Fibroblast of lung (primary cell): ENCODE measurements at regions not wholly inside any gene's neighbourhood (a gene's known extent, or its start where the extent isn't known, plus 50 kb on each side); places are given as distances from the start of the nearest gene placed in this dataset.

Experiments
- DNase-seq, 2 donors: peaks; one replicate each; pipeline versions ENCODE4 v3.0.0 to v3.0.0-alpha.2; 2010; ENCODE audit warnings: low read depth in 2 of 2
- H2AFZ ChIP-seq: 2 replicates; pipeline ENCODE4 v1.5.1; 2012; ENCODE audit warnings: low read length, control low read depth, inconsistent platforms
- H3K27ac ChIP-seq: 2 replicates; pipeline ENCODE4 v1.5.1; 2011; ENCODE audit warnings: low read length, control low read depth; ENCODE audit not compliant: insufficient read depth
- H3K27me3 ChIP-seq: 2 replicates; pipeline ENCODE4 v1.5.1; 2011; ENCODE audit warnings: mild to moderate bottlenecking, low read length; ENCODE audit not compliant: control insufficient read depth, insufficient read depth
- H3K36me3 ChIP-seq: 2 replicates; pipeline ENCODE4 v1.5.1; 2011; ENCODE audit warnings: low read length; ENCODE audit not compliant: control insufficient read depth, insufficient read depth
- H3K4me1 ChIP-seq: 2 replicates; pipeline ENCODE4 v1.5.1; 2011; ENCODE audit warnings: low read length; ENCODE audit not compliant: control insufficient read depth, insufficient read depth; ENCODE audit errors: extremely low read depth
- H3K4me2 ChIP-seq: 2 replicates; pipeline ENCODE4 v1.5.1; 2011; ENCODE audit warnings: low read length, control low read depth; ENCODE audit not compliant: insufficient read depth; ENCODE audit errors: extremely low read depth
- H3K4me3 ChIP-seq, 4 experiments: fragments of 200-600 bp in 1 of 4; sonication (generic) in 1 of 4; replicated peaks in 1 of 4; 2 replicates each; pipeline ENCODE4 v1.5.1; 2011 to 2016; ENCODE audit warnings: low read length in 4 of 4, low read depth in 3 of 4, mild to moderate bottlenecking in 3 of 4, control low read depth in 2 of 4, inconsistent platforms in 1 of 4, mixed read lengths in 1 of 4; ENCODE audit not compliant: insufficient read depth in 1 of 4; ENCODE audit errors: control extremely low read depth in 1 of 4
- H3K79me2 ChIP-seq: 2 replicates; pipeline ENCODE4 v1.5.1; 2012; ENCODE audit warnings: mild to moderate bottlenecking, low read length, inconsistent platforms; ENCODE audit not compliant: control insufficient read depth, insufficient read depth
- H3K9ac ChIP-seq: 2 replicates; pipeline ENCODE4 v1.5.1; 2011; ENCODE audit warnings: mild to moderate bottlenecking, low read length, control low read depth; ENCODE audit not compliant: insufficient read depth
- H3K9me3 ChIP-seq: 2 replicates; pipeline ENCODE4 v1.5.1; 2012; ENCODE audit warnings: low read depth, low read length; ENCODE audit not compliant: control insufficient read depth, insufficient read depth
- H4K20me1 ChIP-seq: 2 replicates; pipeline ENCODE4 v1.5.1; 2011; ENCODE audit warnings: low read length; ENCODE audit not compliant: control insufficient read depth, insufficient read depth; ENCODE audit errors: extremely low read depth
- EZH2 ChIP-seq: IDR thresholded peaks from 2 replicates; pipeline ENCODE4 v1.5.1; 2012; ENCODE audit warnings: low read length, control low read depth, mild to moderate bottlenecking; ENCODE audit errors: missing control alignments
- TF ChIP-seq, protein P1 (sequence below), 2 donors: IDR thresholded peaks in 1 of 2; conservative IDR thresholded peaks in 1 of 2; 1 replicate in 1 of 2; 2 replicates in 1 of 2; pipeline ENCODE4 v1.5.1; 2011 to 2012; ENCODE audit warnings: low read length in 2 of 2, control low read depth in 1 of 2, inconsistent platforms in 1 of 2, low read depth in 1 of 2, mild to moderate bottlenecking in 1 of 2

DNA sequence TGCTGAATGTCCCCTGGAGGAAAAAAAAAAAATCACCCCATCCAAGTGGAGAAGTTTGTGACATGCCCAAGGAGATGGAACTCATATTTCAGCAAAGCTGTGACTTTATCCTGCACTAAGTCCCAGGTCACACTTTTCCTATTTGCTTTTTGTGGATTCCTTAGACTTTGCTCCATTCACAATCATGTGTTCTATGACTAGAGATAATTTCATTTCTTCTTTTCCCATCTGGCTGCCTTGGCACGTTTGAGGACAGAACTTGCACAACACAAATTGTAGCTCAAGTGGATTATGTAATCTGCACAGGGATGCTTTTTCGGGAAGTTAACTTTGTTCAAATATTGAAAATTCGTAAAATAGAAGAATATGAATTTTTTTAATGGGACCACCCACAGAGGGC is 100.7 kb upstream of the PTPN1 start:
- TF ChIP-seq EZH2, result no peak
- TF ChIP-seq, protein P1, sequence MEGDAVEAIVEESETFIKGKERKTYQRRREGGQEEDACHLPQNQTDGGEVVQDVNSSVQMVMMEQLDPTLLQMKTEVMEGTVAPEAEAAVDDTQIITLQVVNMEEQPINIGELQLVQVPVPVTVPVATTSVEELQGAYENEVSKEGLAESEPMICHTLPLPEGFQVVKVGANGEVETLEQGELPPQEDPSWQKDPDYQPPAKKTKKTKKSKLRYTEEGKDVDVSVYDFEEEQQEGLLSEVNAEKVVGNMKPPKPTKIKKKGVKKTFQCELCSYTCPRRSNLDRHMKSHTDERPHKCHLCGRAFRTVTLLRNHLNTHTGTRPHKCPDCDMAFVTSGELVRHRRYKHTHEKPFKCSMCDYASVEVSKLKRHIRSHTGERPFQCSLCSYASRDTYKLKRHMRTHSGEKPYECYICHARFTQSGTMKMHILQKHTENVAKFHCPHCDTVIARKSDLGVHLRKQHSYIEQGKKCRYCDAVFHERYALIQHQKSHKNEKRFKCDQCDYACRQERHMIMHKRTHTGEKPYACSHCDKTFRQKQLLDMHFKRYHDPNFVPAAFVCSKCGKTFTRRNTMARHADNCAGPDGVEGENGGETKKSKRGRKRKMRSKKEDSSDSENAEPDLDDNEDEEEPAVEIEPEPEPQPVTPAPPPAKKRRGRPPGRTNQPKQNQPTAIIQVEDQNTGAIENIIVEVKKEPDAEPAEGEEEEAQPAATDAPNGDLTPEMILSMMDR (conservative IDR thresholded peaks at IDR 0.05 in 1 of 2, IDR thresholded peaks at IDR 0.05 in 1 of 2; ENCODE audit: low read depth in 1 of 2, low read length in 2 of 2), result no peak
- DNase-seq, result peak in 1 of 2 donors; percentile 57
- no peaks in the 10 kb centered on the region for H4K20me1 ChIP-seq

GRCh38 chr20:50410343-50410742 is 99.8 kb upstream of the PTPN1 start:
- Histone ChIP-seq H3K36me3 (no peaks in the 10 kb centered on the region), H3K9me3 (no peaks in the 10 kb centered on the region), H3K4me2 (no peak overlapping the region), H4K20me1 (no peaks in the 10 kb centered on the region), H3K9ac (no peak overlapping the region), H3K4me1 (peaks cover 2% of the 10 kb centered on the region), H3K4me3 (no peak overlapping the region), H3K79me2 (no peaks in the 10 kb centered on the region), H3K27me3 (no peaks in the 10 kb centered on the region), H2AFZ (no peak overlapping the region), H3K27ac (no peak overlapping the region)
- no peak for DNase-seq
- no peak for TF ChIP-seq EZH2
- TF ChIP-seq, protein P1 (conservative IDR thresholded peaks at IDR 0.05 in 1 of 2, IDR thresholded peaks at IDR 0.05 in 1 of 2; ENCODE audit: low read depth in 1 of 2, low read length in 2 of 2), result no peak

More for the DNA sequence above, 100.7 kb upstream of the PTPN1 start:
- H3K27ac ChIP-seq, result no peak overlapping the region
- H3K27me3 ChIP-seq, result no peaks in the 10 kb centered on the region
- H3K4me2 ChIP-seq, result no peak overlapping the region
- H3K79me2 ChIP-seq, result no peaks in the 10 kb centered on the region
- H2AFZ ChIP-seq, result no peak overlapping the region
- H3K36me3 ChIP-seq, result no peaks in the 10 kb centered on the region
- no peak overlapping the region for H3K4me3 ChIP-seq
- no peaks in the 10 kb centered on the region for H3K4me1 ChIP-seq
- no peak overlapping the region for H3K9ac ChIP-seq
- H3K9me3 ChIP-seq, result no peaks in the 10 kb centered on the region

GRCh38 chr20:50412069-50412468 is 98.1 kb upstream of the PTPN1 start:
- H3K4me3 ChIP-seq, result no peak overlapping the region
- no peak overlapping the region for H2AFZ ChIP-seq
- no peaks in the 10 kb centered on the region for H3K79me2 ChIP-seq
- TF ChIP-seq EZH2, result no peak
- TF ChIP-seq, protein P1 (conservative IDR thresholded peaks at IDR 0.05 in 1 of 2, IDR thresholded peaks at IDR 0.05 in 1 of 2; ENCODE audit: low read depth in 1 of 2, low read length in 2 of 2), result no peak
- peaks cover 12% of the 10 kb centered on the region for H3K4me1 ChIP-seq
- H3K27ac ChIP-seq, result no peak overlapping the region
- H4K20me1 ChIP-seq, result no peaks in the 10 kb centered on the region
- no peaks in the 10 kb centered on the region for H3K27me3 ChIP-seq
- H3K9ac ChIP-seq, result no peak overlapping the region
- H3K4me2 ChIP-seq, result no peak overlapping the region
- no peaks in the 10 kb centered on the region for H3K36me3 ChIP-seq
- no peak for DNase-seq
- H3K9me3 ChIP-seq, result no peaks in the 10 kb centered on the region
